PC-3 (cell line): ENCODE measurements at regions not wholly inside any gene's neighbourhood (a gene's known extent, or its start where the extent isn't known, plus 50 kb on each side); places are given as distances from the start of the nearest gene placed in this dataset.

Experiments
- ATAC-seq: fragments of 200-7000 bp; cut with Tn5 transposase; 2 replicates; pipeline ENCODE4 v1.9.1; 2020; ENCODE audit warnings: mild to moderate bottlenecking, moderate library complexity
- BruUV-seq: library from RNA; stranded (reverse); fragments of 400-500 nt; replicated peaks from 2 replicates; lab custom pipeline; 2021; lab: Mats Ljungman, UMichigan
- CTCF ChIA-PET: fragments of 300-600 bp; sonication (Branson Sonifier 250); formaldehyde crosslinking; loops from one replicate; lab custom pipeline; 2022; ENCODE audit warnings: antibody characterized with exemption; lab: Charles Lee
- POLR2A ChIA-PET: fragments of 300-600 bp; sonication (Branson Sonifier 250); formaldehyde crosslinking; loops from one replicate; lab custom pipeline; 2022; ENCODE audit warnings: antibody characterized with exemption; ENCODE audit not compliant: unreplicated experiment; lab: Charles Lee
- DNase-seq: peaks from one replicate; pipeline ENCODE4 v3.0.0-alpha.2; 2015
- H2AFZ ChIP-seq: fragments of 300-600 bp; sonication (generic); 2 replicates; pipeline ENCODE4 v1.6.0; 2016; ENCODE audit warnings: antibody characterized with exemption, low read length
- H3F3A ChIP-seq: fragments of 300-600 bp; sonication (generic); one replicate; pipeline ENCODE4 v1.6.0; 2017; ENCODE audit warnings: antibody characterized with exemption, low read length, control low read depth, mild to moderate bottlenecking; ENCODE audit not compliant: unreplicated experiment
- H3K27ac ChIP-seq: fragments of 300-600 bp; sonication (generic); 2 replicates; pipeline ENCODE4 v1.5.1; 2016; ENCODE audit warnings: mild to moderate bottlenecking, low read length
- H3K27me3 ChIP-seq: fragments of 300-600 bp; sonication (generic); 2 replicates; pipeline ENCODE4 v1.6.1; 2016; ENCODE audit warnings: low read length, mixed read lengths
- H3K36me3 ChIP-seq: fragments of 300-600 bp; sonication (generic); 2 replicates; pipeline ENCODE4 v1.6.1; 2016; ENCODE audit warnings: low read depth, mixed run types, low read length, mixed read lengths
- H3K4me1 ChIP-seq: fragments of 300-600 bp; sonication (generic); 2 replicates; pipeline ENCODE4 v1.5.1; 2016; ENCODE audit warnings: low read length; ENCODE audit not compliant: insufficient read depth
- H3K4me2 ChIP-seq: fragments of 300-600 bp; sonication (generic); 2 replicates; pipeline ENCODE4 v1.6.0; 2016; ENCODE audit warnings: low read length
- H3K4me3 ChIP-seq: fragments of 300-600 bp; sonication (generic); 2 replicates; pipeline ENCODE4 v1.5.1; 2016; ENCODE audit warnings: mild to moderate bottlenecking, low read length, mixed read lengths
- H3K79me2 ChIP-seq: fragments of 300-600 bp; sonication (generic); 2 replicates; pipeline ENCODE4 v1.6.1; 2017; ENCODE audit warnings: low read length, mixed read lengths
- H3K9ac ChIP-seq: fragments of 300-600 bp; sonication (generic); 2 replicates; pipeline ENCODE4 v1.6.0; 2016; ENCODE audit warnings: mild to moderate bottlenecking, low read length
- H3K9me2 ChIP-seq: fragments of 300-600 bp; sonication (generic); replicated peaks from 2 replicates; pipeline ENCODE4 v1.6.1; 2016; ENCODE audit warnings: mixed run types, low read length, mixed read lengths
- H3K9me3 ChIP-seq: fragments of 300-600 bp; sonication (generic); 2 replicates; pipeline ENCODE4 v1.6.1; 2016; ENCODE audit warnings: low read length, mixed read lengths
- H4K20me1 ChIP-seq: fragments of 300-600 bp; sonication (generic); 2 replicates; pipeline ENCODE4 v1.6.1; 2016; ENCODE audit warnings: low read length, mixed read lengths
- CTCF ChIP-seq: fragments of 300-600 bp; sonication (generic); conservative IDR thresholded peaks from 2 replicates; pipeline ENCODE4 v1.5.1; 2017; ENCODE audit warnings: antibody characterized with exemption, low read depth, mild to moderate bottlenecking, low read length
- EZH2 ChIP-seq: fragments of 300-600 bp; sonication (generic); IDR thresholded peaks from one replicate; pipeline ENCODE4 v1.6.1; 2017; ENCODE audit warnings: antibody characterized with exemption, mild to moderate bottlenecking, low read length; ENCODE audit not compliant: unreplicated experiment
- EZH2phosphoT487 ChIP-seq: fragments of 300-600 bp; sonication (generic); IDR thresholded peaks from 2 replicates; pipeline ENCODE4 v1.6.1; 2018; ENCODE audit warnings: mild to moderate bottlenecking, antibody characterized with exemption, low read length, borderline replicate concordance
- intact Hi-C: fragments of 100-400 bp; cut with micrococcal nuclease; formaldehyde crosslinking; loops from 2 replicates; pipeline ENCODE4 v1.9.0; 2023

GRCh38 chr13:47288546-47288945, 391.7 kb upstream of the HTR2A start:
- no peak for DNase-seq
- no peaks in the 10 kb centered on the region for H3K27me3 ChIP-seq
- no peaks in the 10 kb centered on the region for H3K79me2 ChIP-seq
- H3K36me3 ChIP-seq = no peaks in the 10 kb centered on the region
- H3K4me3 ChIP-seq = no peak overlapping the region
- no peak overlapping the region; the same call in 1 of the 2 replicates for H3K9ac ChIP-seq
- no peak overlapping the region for H2AFZ ChIP-seq
- no peak for ATAC-seq
- intact Hi-C loops = loop anchor here (5.0 to 10.0 kb wide), 4 partner anchors 74 to 336 kb away; no protein-coding TSS in a partner anchor
- no peaks in the 10 kb centered on the region for H3K9me2 ChIP-seq
- no peaks in the 10 kb centered on the region for H4K20me1 ChIP-seq
- no TSS peak for BruUV-seq
- ChIA-PET POLR2A (no interaction called here), CTCF (no interaction called here)
- TF ChIP-seq EZH2 (no peak), EZH2phosphoT487 (no peak), CTCF (no peak)
- H3K9me3 ChIP-seq = no peaks in the 10 kb centered on the region
- H3K4me2 ChIP-seq = no peak overlapping the region
- H3F3A ChIP-seq = no peaks in the 10 kb centered on the region
- H3K27ac ChIP-seq = peak overlapping the region; percentile 86
- peaks cover 52% of the 10 kb centered on the region for H3K4me1 ChIP-seq

- Histone ChIP-seq H3K4me1 (peaks cover 56% of the 10 kb centered on the region), H3K27me3 (no peaks in the 10 kb centered on the region), H3K4me3 (no peak overlapping the region), H3F3A (no peaks in the 10 kb centered on the region), H3K9me2 (no peaks in the 10 kb centered on the region), H3K9me3 (no peaks in the 10 kb centered on the region), H3K9ac (peak overlapping the region; percentile 46; the same call in 1 of the 2 replicates), H3K36me3 (no peaks in the 10 kb centered on the region), H3K27ac (peak overlapping the region; percentile 86), H4K20me1 (no peaks in the 10 kb centered on the region), H2AFZ (no peak overlapping the region), H3K4me2 (peak overlapping the region; percentile 33), H3K79me2 (no peaks in the 10 kb centered on the region)
- ChIA-PET POLR2A (no interaction called here), CTCF (interaction anchor here (0.6 to 0.9 kb wide), 2 partner anchors 42 to 103 kb away, joined by 3 to 4 read pairs; no protein-coding TSS in a partner anchor)
- peak; percentile 81 for ATAC-seq
- no TSS peak for BruUV-seq
- intact Hi-C loops = loop anchor here (5.0 to 10.0 kb wide), 4 partner anchors 73 to 335 kb away; no protein-coding TSS in a partner anchor
- TF ChIP-seq EZH2 = no peak
- TF ChIP-seq CTCF = no peak
- TF ChIP-seq EZH2phosphoT487 = no peak
- DNase-seq = peak; percentile 78
Observed at GRCh38 chr13:47287291-47287751, 390.5 kb upstream of the HTR2A start.

- Histone ChIP-seq H3K27me3 (no peaks in the 10 kb centered on the region), H3K4me1 (peaks cover 22% of the 10 kb centered on the region), H3F3A (no peaks in the 10 kb centered on the region), H3K9me3 (no peaks in the 10 kb centered on the region), H4K20me1 (no peaks in the 10 kb centered on the region), H3K9ac (no peak overlapping the region), H3K4me3 (no peak overlapping the region), H3K4me2 (no peak overlapping the region), H3K36me3 (no peaks in the 10 kb centered on the region), H3K79me2 (no peaks in the 10 kb centered on the region), H3K9me2 (no peaks in the 10 kb centered on the region), H2AFZ (no peak overlapping the region), H3K27ac (peak overlapping the region; percentile 24)
- POLR2A ChIA-PET = no interaction called here
- peak; percentile 11; the same call in 1 of the 2 replicates for ATAC-seq
- CTCF ChIA-PET = no interaction called here
- no peak for TF ChIP-seq EZH2phosphoT487
- no peak for TF ChIP-seq CTCF
- TF ChIP-seq EZH2 = no peak
- no peak for DNase-seq
- BruUV-seq = no TSS peak
- intact Hi-C loops = loop anchor here (10.0 kb wide), 2 partner anchors 67 to 247 kb away; no protein-coding TSS in a partner anchor
Observed at GRCh38 chr13:47281991-47282390, 385.1 kb upstream of the HTR2A start.
